HG03196 (cell line): ENCODE measurements at regions not wholly inside any gene's neighbourhood (a gene's known extent, or its start where the extent isn't known, plus 50 kb on each side); places are given as distances from the start of the nearest gene placed in this dataset.

Experiments
- ATAC-seq: cut with Tn5 transposase; IDR thresholded peaks from one replicate; pipeline ENCODE4 v1.9.1; 2021; ENCODE audit not compliant: unreplicated experiment

DNA sequence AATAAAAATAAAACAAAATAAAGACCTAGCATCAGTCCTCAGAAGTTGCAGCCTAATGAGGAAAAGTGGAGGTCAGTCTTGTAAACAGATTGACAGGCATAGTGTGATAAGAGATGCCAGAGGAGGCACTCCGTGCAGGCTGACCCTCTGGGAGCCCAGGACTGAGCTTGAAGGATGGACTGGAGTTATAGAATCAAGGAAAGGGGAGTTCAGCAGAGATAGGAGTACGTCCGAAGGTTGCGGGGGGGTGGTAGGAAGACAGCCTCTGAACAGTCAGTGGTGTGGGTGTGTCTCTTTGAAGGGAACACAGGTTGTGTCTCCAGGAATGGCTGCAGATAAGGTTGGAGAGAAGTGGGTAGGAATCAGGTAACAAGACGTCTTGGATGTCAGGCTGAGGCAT, 126.1 kb upstream of the CPEB4 start:
- no peak for ATAC-seq

DNA sequence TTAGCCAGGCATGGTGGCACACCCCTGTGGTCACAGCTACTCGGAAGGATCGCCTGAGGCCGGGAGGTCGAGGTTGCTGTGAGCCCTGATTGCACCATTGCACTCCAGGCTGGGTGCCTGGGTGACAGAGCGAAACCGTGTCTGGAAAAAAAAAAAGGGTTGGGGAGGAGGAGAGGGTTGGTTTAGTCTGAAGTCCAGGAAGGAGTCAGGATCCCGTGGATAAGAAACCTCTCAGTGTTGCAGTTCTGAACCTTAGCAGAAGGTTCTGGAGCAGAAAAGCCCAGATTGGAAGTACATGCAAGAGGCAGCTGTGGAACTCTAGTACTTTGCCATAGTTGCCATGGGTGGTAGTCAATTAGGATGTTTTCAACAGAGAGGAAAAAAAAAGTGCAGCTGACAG, 125.2 kb upstream of the CPEB4 start:
- ATAC-seq = no peak

DNA sequence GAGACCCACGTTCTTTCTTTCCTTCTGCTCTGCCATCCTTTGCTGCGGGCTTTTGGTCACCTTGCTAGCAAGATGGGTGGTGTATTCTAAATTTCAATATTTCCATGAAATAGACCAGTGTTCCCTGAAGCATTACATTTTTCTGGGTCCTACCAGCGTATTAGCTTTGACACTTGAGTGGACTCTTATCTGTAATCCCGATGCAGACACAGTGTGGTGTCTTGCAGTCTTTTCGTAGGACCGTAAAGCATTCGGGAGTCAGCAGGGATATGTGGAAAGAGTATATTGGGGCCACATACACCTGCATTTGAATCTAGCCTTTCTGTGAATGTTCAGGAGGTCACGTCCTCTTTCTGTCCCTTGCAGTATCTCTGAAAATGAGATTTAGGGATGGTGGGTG, 124.7 kb upstream of the CPEB4 start:
- ATAC-seq = no peak

DNA sequence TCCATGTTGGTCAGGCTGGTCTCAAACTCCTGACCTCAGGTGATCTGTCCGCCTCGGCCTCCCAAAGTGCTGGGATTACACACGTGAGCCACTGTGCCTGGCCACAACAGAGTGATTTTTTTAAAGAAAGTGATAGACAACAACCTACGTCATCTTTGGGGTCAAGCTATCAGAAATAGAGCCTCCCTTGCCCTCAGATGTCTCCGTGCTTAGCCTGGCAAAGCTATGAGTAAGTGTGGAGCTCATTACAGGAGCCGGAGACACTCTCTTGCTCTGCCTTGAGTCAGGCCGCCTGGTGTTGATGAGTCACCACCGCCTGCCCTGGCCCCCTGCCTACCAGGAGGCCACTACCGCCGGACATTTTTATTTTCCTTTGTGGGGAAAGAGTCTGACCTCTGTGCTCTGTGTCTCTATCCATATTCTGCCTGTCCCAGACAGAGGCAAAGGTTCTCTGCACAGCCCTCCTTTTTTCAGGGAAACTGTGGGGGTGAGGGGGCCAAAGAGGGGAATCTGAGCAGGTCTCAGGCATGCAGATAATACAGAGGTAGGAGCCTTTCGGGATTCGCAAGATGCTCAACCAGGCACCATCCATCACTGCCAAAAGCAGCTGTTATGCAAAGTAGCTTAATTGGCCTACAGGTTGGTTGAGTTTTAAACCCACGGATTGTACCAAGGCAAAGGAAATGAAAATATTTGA, 123.7 kb upstream of the CPEB4 start:
- ATAC-seq = no peak

DNA sequence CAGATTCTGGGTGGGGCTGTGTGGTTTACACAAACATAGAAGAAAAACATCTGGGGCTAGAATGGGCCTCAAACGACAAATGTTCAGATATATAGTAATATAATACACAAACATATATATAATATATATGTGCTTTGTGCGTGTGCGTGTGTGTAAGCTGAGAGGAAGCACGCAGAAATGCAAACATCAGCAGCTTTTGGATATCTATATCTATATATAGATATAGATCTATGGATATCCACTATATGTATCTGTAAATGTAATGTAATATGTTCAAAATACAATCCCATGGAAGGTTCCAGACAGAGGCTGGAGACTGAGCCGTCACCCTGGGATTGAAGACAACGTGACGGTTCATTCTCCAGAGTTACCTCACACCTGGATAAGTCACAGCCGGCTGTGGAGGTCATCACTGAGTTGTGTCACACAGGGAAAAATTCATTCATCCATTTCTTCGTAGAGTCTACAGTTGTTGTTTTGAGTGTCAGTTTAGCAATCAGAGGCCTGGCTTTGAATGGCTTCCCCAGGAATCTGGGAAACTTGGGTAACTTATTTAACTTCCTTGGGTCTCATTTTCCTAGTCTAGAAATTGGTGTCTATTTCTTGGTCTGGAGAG, 123.0 kb upstream of the CPEB4 start:
- ATAC-seq = no peak

DNA sequence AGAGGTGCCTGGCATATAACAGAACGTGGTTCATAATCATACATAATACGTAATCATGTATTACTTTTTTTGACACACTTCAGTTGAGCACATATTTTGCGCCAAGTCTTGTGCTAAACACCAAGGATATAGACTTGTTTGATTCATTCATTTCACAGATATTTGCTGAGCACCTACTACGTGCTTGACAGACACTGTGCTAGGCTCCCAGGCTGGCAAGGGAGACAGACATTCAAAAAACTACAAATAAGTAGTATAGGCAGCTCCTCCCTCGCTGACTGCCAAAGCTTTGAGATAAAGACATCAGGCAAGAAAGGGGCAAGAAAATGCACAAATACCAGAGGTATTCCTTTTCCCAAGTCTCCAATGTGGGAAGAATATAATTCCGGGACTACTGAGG, 122.5 kb upstream of the CPEB4 start:
- no peak for ATAC-seq

DNA sequence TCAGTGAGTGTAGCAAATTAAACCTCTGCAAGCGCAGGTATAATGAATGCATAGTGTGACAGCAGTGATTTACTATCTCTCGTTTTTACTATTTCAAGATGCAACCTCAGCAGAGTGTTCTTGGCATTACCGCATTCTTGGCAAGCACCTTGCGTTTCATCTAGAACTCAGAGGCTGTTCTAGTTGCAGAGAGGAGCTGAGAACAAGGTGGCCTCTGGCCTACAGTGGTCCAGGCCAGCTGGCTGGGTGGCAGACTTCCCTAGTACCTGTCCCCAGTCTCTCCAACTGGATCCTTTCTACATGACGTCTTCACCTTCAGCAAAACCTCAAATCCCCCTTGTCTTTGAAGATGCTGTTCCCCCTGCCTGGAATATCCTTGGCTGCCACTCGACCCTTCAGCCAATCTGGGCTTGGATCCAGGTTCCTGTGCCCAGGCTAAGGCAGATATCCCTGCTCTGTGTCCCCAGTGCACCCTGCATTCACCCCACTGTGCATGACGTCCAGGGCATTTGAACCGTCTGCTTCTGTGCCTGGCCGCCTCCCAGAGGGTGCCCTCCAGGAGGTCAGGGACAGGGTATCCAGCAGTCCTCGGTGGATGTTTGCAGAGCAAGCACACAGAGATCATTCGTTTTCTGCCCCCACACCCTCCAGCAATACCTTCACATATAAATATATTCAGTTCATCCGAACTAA, 120.4 kb upstream of the CPEB4 start:
- ATAC-seq = no peak

DNA sequence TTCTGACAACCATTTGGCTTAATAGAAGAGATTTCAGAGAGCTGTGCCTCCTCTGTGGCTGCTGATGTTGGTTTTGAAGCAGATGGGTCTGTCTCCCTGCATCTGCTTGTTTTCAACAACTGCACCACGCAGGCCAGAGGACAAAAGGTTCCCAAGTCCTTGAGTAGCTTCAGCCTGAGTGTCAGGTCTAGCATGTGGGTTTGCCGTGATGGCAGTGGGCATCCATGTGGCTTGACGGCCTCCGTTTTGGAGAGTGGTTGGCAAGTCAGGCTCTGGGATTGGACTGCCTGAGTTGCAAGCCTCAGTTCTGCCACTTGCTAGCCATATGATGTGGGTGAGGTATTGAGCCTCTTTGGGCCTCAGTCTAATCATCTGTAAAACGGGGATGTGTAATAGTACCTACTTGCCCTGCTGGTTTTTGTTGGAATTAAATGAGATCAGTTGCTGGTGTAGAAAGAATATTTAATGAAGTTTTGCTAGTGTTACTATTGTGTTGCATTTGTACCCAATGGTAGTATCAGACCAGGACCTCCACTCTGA, 119.8 kb upstream of the CPEB4 start:
- ATAC-seq = no peak

DNA sequence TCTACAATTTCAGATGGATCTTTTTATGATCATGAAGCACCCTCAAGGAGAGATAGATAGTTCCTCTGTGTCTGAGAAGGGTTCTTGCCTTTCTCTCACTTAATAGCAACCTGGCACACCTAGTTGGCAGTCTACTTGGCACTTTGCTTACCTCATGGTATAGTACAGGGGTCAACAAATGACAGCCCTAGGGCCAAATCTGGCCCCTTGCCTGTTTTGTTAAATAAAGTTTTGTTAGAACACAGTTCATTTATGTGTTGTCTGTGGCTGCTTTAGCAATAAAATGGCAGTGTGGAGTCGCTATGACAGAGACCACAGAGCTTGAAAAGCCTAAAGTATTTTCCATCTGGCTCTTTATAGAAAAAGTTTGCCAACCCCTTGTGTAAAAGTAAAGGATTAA, 119.3 kb upstream of the CPEB4 start:
- ATAC-seq = no peak

DNA sequence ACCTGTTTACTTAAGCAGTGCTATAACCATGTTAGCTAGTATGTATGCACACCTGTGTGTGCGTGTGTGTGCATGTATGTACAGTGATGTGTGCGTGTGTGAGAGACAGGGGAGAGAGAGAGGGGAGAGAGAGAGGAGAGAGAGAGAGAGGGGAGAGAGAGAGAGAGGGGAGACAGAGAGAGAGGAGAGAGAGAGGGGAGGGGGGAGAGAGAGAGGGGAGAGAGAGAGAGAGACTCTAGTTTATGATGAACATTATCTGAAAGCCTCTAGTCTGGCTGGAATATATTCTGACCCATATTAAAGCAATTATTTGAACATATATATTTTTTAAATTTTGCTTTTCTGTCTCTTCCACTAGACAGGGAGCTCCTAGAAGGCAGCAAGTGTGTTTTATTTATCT, 117.5 kb upstream of the CPEB4 start:
- ATAC-seq = no peak

DNA sequence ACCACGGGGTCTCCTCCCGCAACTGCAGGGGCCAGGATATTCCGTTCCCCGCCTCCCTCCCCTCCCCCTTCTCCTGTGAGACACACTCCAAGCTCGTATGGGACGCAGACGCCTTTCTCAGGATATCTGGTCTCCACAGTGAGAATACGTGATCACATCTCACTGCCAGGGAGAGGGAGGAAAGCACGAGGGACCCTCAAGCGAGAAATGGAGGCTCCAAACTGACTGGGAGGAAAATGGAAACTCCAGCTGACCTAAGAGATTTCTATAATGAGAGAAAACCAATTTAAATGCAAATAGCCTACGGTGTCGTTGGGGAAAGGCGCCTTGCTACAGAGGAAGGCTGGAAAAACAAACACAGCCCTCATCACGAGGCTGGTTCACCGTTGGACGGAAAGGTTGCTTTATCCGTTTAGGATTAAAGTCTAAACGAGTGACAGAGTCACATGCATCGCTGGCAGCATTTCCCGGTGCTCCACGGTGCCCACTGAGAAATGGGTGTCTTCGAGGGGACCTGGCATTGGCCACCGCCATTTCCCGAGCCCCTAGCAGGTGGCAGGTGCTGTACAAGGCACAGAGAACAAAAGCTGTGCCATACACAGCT, 116.9 kb upstream of the CPEB4 start:
- ATAC-seq = no peak

DNA sequence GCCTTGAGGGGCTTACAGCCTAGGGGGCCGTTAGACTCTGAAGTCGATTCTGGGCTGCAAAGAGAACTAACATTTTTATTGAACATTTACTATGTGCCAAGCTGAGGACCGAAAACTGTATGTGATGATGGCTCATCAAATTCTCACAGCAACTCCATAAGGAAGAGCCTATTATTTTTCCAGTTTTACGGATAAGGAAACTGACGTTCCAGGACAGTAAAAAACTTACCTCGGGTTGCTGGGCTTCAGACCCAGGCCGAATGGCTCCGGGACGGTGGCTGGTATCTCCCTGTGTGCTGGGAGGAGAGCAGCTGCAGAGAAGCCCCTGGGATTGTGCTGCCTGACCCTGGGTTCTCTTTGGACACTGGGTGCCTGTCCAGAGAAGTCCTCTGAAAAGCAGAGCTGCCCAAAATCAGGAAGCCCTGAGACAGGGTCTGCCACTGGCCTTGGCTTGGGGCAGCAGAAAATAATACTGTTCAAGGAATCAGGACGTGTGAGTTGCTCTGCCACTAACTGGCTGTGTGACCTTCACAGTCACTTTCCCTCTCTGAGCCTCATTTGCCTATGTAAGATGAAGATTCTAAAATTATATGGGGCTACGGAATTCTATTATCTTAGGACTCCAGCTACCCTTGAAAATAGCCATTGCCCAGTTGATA, 116.3 kb upstream of the CPEB4 start:
- no peak for ATAC-seq

DNA sequence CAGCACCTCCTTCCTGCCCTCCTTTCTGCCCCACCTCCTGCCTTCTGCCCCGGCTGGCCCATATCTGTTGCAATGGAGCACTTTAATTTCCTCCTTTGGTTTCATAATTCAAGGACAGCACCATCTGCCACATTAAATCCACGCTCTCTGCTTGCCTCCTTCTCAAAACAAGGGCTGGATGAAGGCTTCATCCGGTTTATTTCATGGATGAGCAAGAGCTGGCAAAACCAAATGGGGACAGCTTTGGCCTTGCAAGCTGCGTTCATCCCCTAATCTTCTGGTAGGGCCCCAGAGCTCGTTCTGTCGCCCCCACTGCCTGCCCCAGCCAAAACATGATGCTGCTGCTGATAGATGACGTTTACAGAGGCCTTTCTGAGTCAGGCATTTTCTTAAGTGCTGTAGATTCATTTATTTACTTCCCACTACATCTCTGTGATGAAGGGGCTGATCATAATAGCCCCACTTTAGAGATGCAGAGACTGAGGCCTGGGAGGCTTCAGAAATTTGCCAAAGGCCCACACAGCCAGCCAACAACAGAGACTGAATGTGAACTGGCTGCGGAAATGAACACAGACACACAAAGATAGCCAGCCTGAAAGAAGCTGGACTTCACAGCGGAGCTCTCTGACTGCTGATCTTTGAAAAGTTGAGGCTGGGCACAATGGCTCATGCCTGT, 115.6 kb upstream of the CPEB4 start:
- no peak for ATAC-seq

DNA sequence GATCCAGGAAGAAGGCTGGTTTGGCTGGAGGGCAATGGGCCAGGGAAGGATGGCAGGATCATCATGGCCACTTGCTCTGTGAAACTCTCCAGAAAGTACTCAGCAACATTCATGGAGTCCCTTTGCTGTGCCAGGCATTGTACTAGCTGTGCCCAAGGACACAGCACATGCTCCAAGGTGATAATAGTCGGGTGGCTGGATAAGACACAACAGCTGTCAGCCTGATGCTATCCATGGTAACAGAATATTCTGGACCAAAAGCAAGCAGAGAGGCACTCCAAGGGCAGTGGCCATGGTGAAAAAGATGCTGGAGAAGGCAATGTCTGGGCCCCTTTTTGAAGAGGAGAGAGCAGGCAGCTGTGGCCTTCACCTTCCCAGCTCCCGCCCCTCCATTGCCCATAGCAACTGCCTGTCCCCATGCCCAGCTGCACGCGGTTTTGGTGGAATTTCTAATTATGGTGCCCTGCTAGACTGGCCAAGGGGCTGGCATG, 113.8 kb upstream of the CPEB4 start:
- ATAC-seq = no peak

DNA sequence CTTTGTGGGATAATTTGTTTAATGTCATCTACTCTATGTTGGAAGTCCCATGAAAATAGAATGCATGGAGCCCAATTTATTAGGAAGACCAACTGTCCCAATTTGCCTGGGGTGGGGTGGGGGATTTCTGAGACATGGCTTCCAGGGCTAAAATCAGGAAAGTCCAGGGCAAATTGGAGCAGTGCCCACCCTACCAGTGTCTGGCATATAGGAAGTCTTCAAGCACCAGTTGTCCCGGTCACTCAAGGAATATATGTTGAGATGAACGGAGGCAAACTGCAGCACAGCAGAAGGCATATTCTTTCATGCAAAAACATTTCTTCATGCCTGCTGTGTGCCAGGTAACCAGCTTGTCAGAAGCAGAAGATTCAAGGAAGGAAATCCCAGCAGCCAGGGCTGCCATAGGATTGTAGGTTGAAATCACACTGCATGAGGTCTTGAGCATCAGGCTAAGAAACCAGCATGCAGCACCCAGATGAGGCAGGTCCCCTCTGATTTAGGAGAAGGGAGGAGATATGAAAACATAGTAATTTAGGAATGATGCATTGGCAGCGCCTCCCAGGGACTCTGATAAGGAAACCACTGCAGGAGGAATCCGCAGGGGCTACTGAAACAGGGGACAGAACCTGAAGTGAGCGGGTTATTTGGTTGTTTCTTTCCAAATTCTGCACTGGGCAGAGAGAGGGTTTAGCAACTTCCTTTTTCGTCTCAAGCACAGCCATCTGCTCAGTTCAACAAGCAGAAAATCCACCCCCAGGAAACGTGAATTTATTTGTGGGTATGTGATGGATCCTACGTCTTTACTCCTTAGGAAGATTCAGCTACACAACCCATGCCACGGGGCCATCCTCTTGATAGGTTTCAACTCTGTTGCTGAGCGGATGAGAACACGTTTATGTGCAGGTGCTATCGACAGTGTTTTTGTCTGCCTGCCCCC, 112.6 kb upstream of the CPEB4 start:
- ATAC-seq = no peak

DNA sequence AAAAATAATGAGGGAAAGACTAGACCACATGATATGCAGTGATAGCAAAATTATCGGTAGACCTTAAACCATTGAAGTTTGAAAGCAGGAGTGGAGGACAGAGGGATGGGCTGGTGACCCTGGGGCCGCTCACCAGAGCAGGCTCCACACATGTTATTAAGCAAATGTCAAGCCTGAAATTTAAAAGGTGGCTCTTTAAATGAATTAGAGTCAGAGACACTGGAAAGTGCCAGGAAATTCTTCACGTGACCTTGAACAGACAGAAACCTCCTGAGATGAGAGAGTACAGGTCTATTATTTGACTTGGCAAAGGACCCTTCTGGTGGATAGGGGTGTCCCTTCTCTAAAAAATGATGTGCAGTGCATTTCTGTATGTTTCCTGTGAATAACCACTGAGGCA, 111.0 kb upstream of the CPEB4 start:
- ATAC-seq = no peak

DNA sequence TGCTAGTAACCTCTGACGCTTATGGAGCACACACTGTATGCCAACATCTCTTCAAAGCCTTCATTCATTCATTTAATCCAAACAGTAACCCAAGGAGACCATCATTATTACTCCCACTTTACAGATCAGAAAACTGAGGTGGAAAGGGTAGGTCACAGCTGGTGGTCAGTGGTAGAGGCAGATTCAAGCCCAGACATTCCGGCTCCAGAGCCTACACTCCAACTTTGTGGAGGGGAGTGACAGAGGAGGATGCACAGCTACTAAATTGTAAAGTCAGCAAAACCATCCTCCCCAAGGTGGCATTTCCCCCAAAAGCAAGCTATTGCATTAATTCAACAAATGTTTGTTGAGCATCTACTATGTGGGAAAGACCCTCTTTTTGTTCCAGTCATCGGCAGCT, 110.5 kb upstream of the CPEB4 start:
- ATAC-seq = no peak

DNA sequence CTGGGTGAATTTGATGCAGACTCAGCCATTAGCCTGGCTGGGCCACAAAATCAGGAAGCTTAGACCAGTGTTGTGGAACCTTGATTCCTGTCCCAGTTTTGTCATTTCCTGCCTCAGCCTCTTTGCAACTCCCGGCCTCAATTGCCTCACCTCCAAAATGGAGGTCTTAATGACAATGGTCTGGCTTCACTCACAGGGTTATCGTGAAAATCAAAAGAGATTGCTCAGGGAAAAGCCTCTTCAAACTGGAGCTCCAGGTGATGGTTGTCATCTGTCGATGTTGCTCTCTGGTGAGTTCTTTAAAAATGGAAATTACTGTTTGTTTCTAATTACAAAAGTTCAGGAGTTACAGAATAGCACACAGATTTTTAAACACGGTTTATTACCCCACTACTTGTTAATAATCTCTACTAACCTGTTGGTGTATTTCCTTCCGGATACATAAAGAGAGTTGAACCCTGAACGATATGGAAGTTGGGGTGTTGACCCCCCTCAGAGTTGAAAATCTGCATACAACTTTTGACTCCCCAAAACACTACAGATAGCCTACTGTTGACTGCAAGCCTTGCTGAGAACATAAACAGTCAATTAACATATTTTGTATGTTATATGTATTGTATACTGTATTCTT, 109.9 kb upstream of the CPEB4 start:
- no peak for ATAC-seq

DNA sequence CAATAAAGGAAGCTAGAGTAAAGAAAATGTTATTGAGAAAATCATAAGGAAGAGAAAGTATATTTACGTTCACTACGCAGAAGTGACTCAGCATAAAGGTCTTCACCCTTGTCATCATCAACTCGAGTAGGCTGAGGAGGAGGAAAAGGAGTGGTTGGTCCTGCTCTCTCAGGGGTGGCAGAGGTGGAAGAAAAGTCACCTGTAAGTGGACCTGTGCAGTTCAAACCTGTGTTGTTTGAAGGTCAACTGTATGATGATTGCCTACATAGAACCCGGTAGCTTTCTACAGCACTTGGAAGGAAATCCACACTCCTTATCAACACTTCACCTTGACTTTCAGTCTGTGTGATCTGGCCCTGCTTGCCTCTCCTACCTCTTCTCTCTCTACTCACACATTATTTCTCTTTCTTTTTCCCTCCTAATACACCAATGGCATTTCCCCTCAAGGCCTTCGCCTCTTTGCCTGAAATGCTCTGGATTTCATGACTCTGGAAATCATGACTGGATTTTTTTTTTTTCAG, 109.3 kb upstream of the CPEB4 start:
- no peak for ATAC-seq
